ENCODE measurements at regions not wholly inside any gene's neighbourhood (a gene's known extent, or its start where the extent isn't known, plus 50 kb on each side); places are given as distances from the start of the nearest gene placed in this dataset.

- ATAC-seq: no peak
- intact Hi-C loops (cut with DNase I, micrococcal nuclease): no loop called here
- no peak for DNase-seq
Measured at GRCh38 chr11:123308077-123308476, 113.0 kb upstream of the CLMP start.

DNA sequence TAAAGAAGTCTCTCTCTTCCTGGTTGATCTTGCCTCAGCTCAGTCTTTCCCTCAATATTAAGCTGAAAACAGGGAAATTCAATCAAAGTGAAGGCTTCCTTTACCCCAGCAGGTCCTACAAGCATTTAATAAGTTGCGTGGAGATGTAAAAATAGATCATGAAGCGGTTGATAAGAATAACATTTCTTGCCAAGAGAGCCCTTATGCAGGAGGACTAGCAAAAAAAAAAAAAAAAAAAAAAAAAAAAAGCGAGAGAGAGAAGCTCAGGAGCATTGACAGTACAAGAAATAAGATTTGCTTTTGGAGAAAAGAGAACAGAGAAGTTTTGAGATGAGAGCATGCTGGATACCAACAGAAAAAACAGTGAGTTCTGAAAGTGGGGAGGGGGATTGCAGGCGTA is 112.2 kb upstream of the CLMP start:
- ATAC-seq (no peak), DNase-seq (no peak)
- intact Hi-C loops (cut with DNase I, micrococcal nuclease): no loop called here

- ATAC-seq: no peak
- intact Hi-C loops (cut with DNase I, micrococcal nuclease): no loop called here
Measured at GRCh38 chr11:123306531-123306930, 111.5 kb upstream of the CLMP start.

DNA sequence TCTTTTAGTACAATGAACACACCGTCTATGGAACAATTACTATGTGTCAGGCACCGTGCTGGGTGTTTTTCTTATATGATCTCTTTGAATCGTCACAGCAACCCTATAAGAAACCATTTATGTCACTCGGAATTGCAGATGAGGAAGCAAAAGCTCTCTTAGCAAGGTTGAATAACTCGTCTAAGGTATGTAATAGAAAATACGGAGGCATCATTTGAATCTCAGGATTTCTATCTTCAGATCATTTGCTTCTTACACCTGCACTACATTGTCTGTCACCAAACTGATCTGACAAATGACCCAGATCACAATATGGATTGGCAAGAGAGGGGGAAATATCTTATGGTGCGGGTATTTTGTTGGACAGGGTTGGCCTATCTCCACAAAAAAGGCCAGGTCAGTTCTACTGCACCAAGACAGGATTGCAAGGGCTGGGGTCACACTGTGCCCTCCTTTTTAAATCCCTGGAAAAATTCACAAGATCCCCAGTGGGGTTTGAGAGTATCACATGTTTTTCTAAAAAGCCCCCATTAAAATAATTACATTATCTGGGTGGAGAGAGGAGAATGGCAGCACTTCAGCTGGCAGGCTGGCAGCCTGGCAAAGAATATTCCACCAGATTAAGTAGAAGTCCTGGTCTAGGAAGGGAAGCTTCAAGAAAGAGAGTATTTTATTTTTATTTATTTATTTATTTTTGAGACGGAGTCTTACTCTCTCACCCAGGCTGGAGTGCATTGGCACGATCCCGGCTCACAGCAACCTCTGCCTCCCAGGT is 110.7 kb upstream of the CLMP start:
- intact Hi-C loops (cut with DNase I, micrococcal nuclease): no loop called here

More at GRCh38 chr11:123306531-123306930, 111.5 kb upstream of the CLMP start:
- DNase-seq: no peak

GRCh38 chr11:123304828-123305466 is 109.9 kb upstream of the CLMP start:
- ATAC-seq (no peak), DNase-seq (no peak)
- intact Hi-C loops (cut with DNase I, micrococcal nuclease): loop anchor here in 1 of 2 donors (5.0 kb wide), 1 partner anchor 177 kb away; no protein-coding TSS in a partner anchor

More for the DNA sequence above, 110.7 kb upstream of the CLMP start:
- no peak for DNase-seq
- ATAC-seq: no peak

GRCh38 chr11:123303924-123304323 is 108.9 kb upstream of the CLMP start:
- ATAC-seq: no peak
- DNase-seq: no peak
- intact Hi-C loops (cut with DNase I, micrococcal nuclease): loop anchor here in 1 of 2 donors (5.0 kb wide), 1 partner anchor 178 kb away; no protein-coding TSS in a partner anchor

GRCh38 chr11:123302751-123303195 is 107.7 kb upstream of the CLMP start:
- intact Hi-C loops (cut with DNase I, micrococcal nuclease): loop anchor here in 1 of 2 donors (5.0 kb wide), 1 partner anchor 180 kb away; no protein-coding TSS in a partner anchor
- ATAC-seq (no peak), DNase-seq (no peak)

- peak; percentile 95 for ATAC-seq
- intact Hi-C loops (cut with DNase I, micrococcal nuclease): loop anchor here (2.0 to 5.0 kb wide), 2 partner anchors 177 to 180 kb away; no protein-coding TSS in a partner anchor
- peak in 1 of 2 donors; percentile 68 for DNase-seq
Measured at GRCh38 chr11:123301696-123302400, 106.8 kb upstream of the CLMP start.

GRCh38 chr11:123301013-123301591 is 106.1 kb upstream of the CLMP start:
- ATAC-seq: no peak
- intact Hi-C loops (cut with DNase I, micrococcal nuclease): loop anchor here (2.0 to 5.0 kb wide), 2 partner anchors 178 to 181 kb away; no protein-coding TSS in a partner anchor
- DNase-seq: no peak

- intact Hi-C loops (cut with DNase I, micrococcal nuclease): loop anchor here (2.0 to 5.0 kb wide), 2 partner anchors 179 to 183 kb away; no protein-coding TSS in a partner anchor
- DNase-seq (no peak), ATAC-seq (no peak)
Measured at GRCh38 chr11:123299721-123300120, 104.7 kb upstream of the CLMP start.

DNA sequence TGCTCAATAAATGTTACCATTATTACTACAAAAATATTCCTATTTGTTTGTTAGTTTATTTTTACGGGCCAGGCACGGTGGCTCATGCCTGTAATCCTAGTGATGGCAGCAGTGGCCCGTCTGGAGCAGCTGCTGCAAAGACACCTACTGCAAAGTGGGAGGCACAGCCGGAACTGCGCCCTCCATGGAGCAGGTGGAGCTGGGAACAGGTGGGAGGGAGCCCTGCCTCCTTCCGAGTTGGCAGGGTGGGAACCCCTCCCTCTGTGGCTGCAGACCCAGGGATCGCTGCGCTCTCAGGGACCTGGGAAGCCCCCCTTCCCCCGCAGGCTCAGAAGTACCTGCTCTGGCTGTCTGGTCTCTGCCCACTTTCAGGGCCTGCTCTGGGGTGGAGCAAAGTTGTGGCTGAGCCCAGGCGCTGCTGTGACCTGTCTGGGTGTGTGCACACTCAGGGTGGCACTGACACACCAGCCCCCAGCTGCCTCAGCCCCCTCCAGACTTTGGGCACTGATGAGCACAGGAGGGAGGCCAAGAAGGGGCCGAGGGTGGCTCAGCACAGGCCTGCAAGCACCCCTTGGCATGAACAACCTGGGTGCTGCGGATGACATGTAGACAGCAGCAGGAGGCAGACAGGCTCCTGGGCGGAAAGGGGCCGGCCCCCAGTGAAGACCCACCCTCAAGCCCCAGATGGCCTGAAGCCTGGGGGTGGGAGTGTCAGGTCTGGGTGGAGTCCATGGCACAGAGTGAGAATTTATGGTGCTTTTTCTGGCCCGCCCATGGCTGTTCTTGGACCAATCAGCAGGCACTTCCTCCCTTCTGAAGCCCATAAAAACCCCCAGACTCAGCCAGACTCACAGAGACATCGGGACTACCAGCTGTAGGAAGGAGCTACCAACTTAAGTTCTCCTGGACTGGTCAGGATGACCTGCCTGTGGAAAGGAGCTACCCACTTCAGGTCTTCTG is 103.7 kb upstream of the CLMP start:
- no peak for ATAC-seq
- intact Hi-C loops (cut with DNase I, micrococcal nuclease): no loop called here

GRCh38 chr11:123292647-123293046 is 97.6 kb upstream of the CLMP start:
- no peak for ATAC-seq
- intact Hi-C loops (cut with DNase I, micrococcal nuclease): no loop called here
- no peak for DNase-seq

More for the DNA sequence above, 103.7 kb upstream of the CLMP start:
- DNase-seq: no peak

GRCh38 chr11:123291201-123291869 is 96.3 kb upstream of the CLMP start:
- DNase-seq (no peak), ATAC-seq (no peak)
- intact Hi-C loops (cut with DNase I, micrococcal nuclease): no loop called here

DNA sequence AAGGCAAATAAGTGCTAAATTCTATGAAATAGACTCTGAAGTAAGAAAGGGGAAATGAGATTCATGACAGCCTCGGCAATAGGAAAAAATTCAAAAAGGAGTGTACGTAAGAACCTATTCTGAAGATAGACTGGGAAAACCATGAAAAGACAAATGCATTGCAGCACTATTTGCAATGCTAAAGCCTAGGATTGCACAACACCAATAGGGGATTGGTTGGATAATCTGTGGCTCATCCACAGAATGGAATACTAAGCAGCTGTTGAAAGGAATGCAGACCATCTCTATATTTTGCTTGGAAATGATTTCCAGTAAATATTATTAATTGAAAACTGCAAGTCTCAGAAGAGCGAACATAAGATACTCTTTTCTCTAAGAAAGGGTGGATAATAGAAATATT is 91.7 kb upstream of the CLMP start:
- intact Hi-C loops (cut with DNase I, micrococcal nuclease): no loop called here

DNA sequence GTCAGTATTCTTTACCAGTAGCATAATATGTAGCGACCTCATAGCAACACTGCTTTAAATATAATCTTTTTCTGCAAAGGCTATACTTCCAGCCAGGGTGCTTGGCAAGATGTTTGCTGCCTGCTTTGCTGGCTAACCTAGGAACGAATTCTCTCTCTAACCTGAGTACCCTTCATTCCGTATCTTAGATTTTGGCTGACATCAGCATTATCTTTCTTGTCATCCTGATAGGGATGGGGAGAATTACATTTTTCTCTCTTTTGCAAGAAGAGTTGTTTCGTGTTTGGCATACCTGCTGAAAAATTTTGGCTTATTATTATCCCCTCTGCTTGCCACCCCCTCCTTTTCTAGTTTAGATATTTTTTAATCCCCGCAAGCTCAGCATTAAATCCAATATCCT is 91.2 kb upstream of the CLMP start:
- intact Hi-C loops (cut with DNase I, micrococcal nuclease): no loop called here
- DNase-seq (no peak), ATAC-seq (no peak)

More for the DNA sequence above, 91.7 kb upstream of the CLMP start:
- DNase-seq (no peak), ATAC-seq (no peak)

DNA sequence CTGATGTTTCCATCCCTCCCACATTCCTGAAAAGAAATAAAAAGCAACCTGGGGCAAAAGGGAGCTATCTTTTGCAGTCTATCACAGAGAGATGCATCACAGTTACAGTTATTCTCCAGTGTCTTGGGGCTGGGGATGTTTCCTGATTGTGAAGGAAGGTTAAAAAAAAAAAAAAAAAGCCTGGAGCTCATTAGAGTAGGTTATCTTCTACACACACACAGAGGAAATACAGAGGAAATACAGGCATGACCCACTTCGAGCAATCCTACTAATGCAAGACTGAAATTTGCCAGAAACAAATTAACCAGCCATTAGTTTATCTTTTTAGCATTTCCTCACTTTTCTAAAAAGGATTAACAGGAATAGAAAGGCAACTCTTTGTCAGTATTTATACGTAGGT is 89.4 kb upstream of the CLMP start:
- intact Hi-C loops (cut with DNase I, micrococcal nuclease): no loop called here
- DNase-seq: no peak
- no peak for ATAC-seq

DNA sequence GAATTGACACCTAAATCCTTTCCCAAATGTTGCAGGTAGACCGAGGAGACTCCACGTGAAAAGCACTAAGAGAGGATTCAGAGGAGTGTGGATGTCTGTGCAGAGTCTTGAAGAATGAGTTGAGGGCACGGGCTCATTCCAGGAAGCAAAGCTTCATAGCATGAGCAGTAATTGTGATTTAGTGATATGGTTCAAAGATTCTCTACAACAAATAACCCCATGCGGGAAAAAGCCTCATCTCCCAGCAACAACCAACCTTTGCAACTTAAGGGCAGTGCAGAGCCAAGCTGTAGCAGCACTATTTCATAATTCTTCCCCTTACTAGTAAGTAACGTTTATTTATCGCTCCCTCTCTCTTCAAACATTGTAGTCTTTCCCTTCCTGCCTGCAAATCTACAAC is 87.5 kb upstream of the CLMP start:
- DNase-seq: no peak
- no peak for ATAC-seq
- intact Hi-C loops (cut with DNase I, micrococcal nuclease): no loop called here

Data from left colon (tissue), 2 donors.